Fibroblast of lung (primary cell): ENCODE measurements at regions not wholly inside any gene's neighbourhood (a gene's known extent, or its start where the extent isn't known, plus 50 kb on each side); places are given as distances from the start of the nearest gene placed in this dataset.

Source experiments
- DNase-seq, 2 donors: peaks; one replicate each; pipeline versions ENCODE4 v3.0.0 to v3.0.0-alpha.2; 2010; ENCODE audit warnings: low read depth in 2 of 2
- H2AFZ ChIP-seq: 2 replicates; pipeline ENCODE4 v1.5.1; 2012; ENCODE audit warnings: low read length, control low read depth, inconsistent platforms
- H3K27ac ChIP-seq: 2 replicates; pipeline ENCODE4 v1.5.1; 2011; ENCODE audit warnings: low read length, control low read depth; ENCODE audit not compliant: insufficient read depth
- H3K27me3 ChIP-seq: 2 replicates; pipeline ENCODE4 v1.5.1; 2011; ENCODE audit warnings: mild to moderate bottlenecking, low read length; ENCODE audit not compliant: control insufficient read depth, insufficient read depth
- H3K36me3 ChIP-seq: 2 replicates; pipeline ENCODE4 v1.5.1; 2011; ENCODE audit warnings: low read length; ENCODE audit not compliant: control insufficient read depth, insufficient read depth
- H3K4me1 ChIP-seq: 2 replicates; pipeline ENCODE4 v1.5.1; 2011; ENCODE audit warnings: low read length; ENCODE audit not compliant: control insufficient read depth, insufficient read depth; ENCODE audit errors: extremely low read depth
- H3K4me2 ChIP-seq: 2 replicates; pipeline ENCODE4 v1.5.1; 2011; ENCODE audit warnings: low read length, control low read depth; ENCODE audit not compliant: insufficient read depth; ENCODE audit errors: extremely low read depth
- H3K4me3 ChIP-seq, 4 experiments: fragments of 200-600 bp in 1 of 4; sonication (generic) in 1 of 4; replicated peaks in 1 of 4; 2 replicates each; pipeline ENCODE4 v1.5.1; 2011 to 2016; ENCODE audit warnings: low read length in 4 of 4, low read depth in 3 of 4, mild to moderate bottlenecking in 3 of 4, control low read depth in 2 of 4, inconsistent platforms in 1 of 4, mixed read lengths in 1 of 4; ENCODE audit not compliant: insufficient read depth in 1 of 4; ENCODE audit errors: control extremely low read depth in 1 of 4
- H3K79me2 ChIP-seq: 2 replicates; pipeline ENCODE4 v1.5.1; 2012; ENCODE audit warnings: mild to moderate bottlenecking, low read length, inconsistent platforms; ENCODE audit not compliant: control insufficient read depth, insufficient read depth
- H3K9ac ChIP-seq: 2 replicates; pipeline ENCODE4 v1.5.1; 2011; ENCODE audit warnings: mild to moderate bottlenecking, low read length, control low read depth; ENCODE audit not compliant: insufficient read depth
- H3K9me3 ChIP-seq: 2 replicates; pipeline ENCODE4 v1.5.1; 2012; ENCODE audit warnings: low read depth, low read length; ENCODE audit not compliant: control insufficient read depth, insufficient read depth
- H4K20me1 ChIP-seq: 2 replicates; pipeline ENCODE4 v1.5.1; 2011; ENCODE audit warnings: low read length; ENCODE audit not compliant: control insufficient read depth, insufficient read depth; ENCODE audit errors: extremely low read depth
- CTCF ChIP-seq, 2 donors: IDR thresholded peaks in 1 of 2; conservative IDR thresholded peaks in 1 of 2; 1 replicate in 1 of 2; 2 replicates in 1 of 2; pipeline ENCODE4 v1.5.1; 2011 to 2012; ENCODE audit warnings: low read length in 2 of 2, control low read depth in 1 of 2, inconsistent platforms in 1 of 2, low read depth in 1 of 2, mild to moderate bottlenecking in 1 of 2
- EZH2 ChIP-seq: IDR thresholded peaks from 2 replicates; pipeline ENCODE4 v1.5.1; 2012; ENCODE audit warnings: low read length, control low read depth, mild to moderate bottlenecking; ENCODE audit errors: missing control alignments

- TF ChIP-seq EZH2 (no peak), CTCF (conservative IDR thresholded peaks at IDR 0.05 in 1 of 2, IDR thresholded peaks at IDR 0.05 in 1 of 2; ENCODE audit: low read depth in 1 of 2, low read length in 2 of 2) (no peak)
- H3K27me3 ChIP-seq = no peaks in the 10 kb centered on the region
- no peaks in the 10 kb centered on the region for H3K36me3 ChIP-seq
- no peaks in the 10 kb centered on the region for H3K79me2 ChIP-seq
- no peak overlapping the region for H3K9ac ChIP-seq
- DNase-seq = no peak
- no peaks in the 10 kb centered on the region for H3K4me1 ChIP-seq
- H2AFZ ChIP-seq = no peak overlapping the region
- H4K20me1 ChIP-seq = no peaks in the 10 kb centered on the region
- H3K4me3 ChIP-seq = no peak overlapping the region
- H3K4me2 ChIP-seq = no peak overlapping the region
- no peak overlapping the region for H3K27ac ChIP-seq
- no peaks in the 10 kb centered on the region for H3K9me3 ChIP-seq
These were observed 603.3 kb upstream of the FLRT2 start for GRCh38 chr14:84926656-84927055.

DNA sequence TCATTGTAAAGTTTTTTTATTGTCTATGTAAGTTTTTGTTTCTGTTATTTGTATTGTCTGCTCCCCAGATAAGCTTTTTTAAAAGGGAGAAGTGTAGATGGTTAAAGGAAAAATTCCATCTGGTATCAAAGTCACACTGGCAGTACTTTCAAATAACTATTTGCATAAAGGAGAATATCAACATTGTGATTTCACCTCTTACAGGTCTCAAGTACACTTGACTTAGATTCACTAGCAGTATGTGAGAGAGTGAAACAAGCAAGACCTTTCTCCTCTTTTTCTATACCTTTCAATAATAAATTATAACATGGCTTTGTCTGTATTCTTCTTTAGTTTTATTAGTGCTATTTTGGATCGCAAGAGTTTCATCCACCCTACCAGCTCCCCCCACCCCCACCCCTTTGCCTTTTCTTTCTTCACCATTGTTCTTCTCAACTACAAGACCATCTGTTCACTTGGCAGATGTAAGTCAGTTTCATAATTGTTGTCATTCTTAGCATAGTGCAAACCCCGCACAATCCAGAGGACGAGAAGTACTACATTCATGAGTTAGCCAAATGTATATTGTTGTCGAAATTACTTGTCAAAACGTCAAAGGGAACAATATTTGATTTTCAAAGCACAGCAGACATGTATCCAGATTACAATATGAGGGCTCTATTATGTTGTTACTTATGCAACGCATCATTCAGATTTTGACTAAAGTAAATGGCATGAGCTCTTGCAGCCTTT lies 602.7 kb upstream of the FLRT2 start:
- H3K79me2 ChIP-seq = no peaks in the 10 kb centered on the region
- no peaks in the 10 kb centered on the region for H3K4me1 ChIP-seq
- peak; percentile 3 to 8 for DNase-seq
- no peak overlapping the region for H3K9ac ChIP-seq
- H3K27me3 ChIP-seq = no peaks in the 10 kb centered on the region
- no peak overlapping the region for H3K4me2 ChIP-seq
- H3K36me3 ChIP-seq = no peaks in the 10 kb centered on the region
- no peaks in the 10 kb centered on the region for H4K20me1 ChIP-seq
- H3K27ac ChIP-seq = no peak overlapping the region
- H3K4me3 ChIP-seq = no peak overlapping the region
- TF ChIP-seq EZH2 = no peak
- TF ChIP-seq CTCF (conservative IDR thresholded peaks at IDR 0.05 in 1 of 2, IDR thresholded peaks at IDR 0.05 in 1 of 2; ENCODE audit: low read depth in 1 of 2, low read length in 2 of 2) = no peak
- H3K9me3 ChIP-seq = no peaks in the 10 kb centered on the region
- H2AFZ ChIP-seq = no peak overlapping the region

- Histone ChIP-seq H3K4me2 (no peak overlapping the region), H3K9me3 (no peaks in the 10 kb centered on the region), H3K4me3 (no peak overlapping the region), H4K20me1 (no peaks in the 10 kb centered on the region), H3K36me3 (no peaks in the 10 kb centered on the region), H3K4me1 (no peaks in the 10 kb centered on the region), H3K79me2 (no peaks in the 10 kb centered on the region), H3K27ac (no peak overlapping the region), H2AFZ (no peak overlapping the region), H3K9ac (no peak overlapping the region), H3K27me3 (no peaks in the 10 kb centered on the region)
- TF ChIP-seq CTCF (conservative IDR thresholded peaks at IDR 0.05 in 1 of 2, IDR thresholded peaks at IDR 0.05 in 1 of 2; ENCODE audit: low read depth in 1 of 2, low read length in 2 of 2) = no peak
- no peak for TF ChIP-seq EZH2
- DNase-seq = no peak
These were observed 600.9 kb upstream of the FLRT2 start for GRCh38 chr14:84929086-84929485.
